ENCODE measurements at regions not wholly inside any gene's neighbourhood (a gene's known extent, or its start where the extent isn't known, plus 50 kb on each side); places are given as distances from the start of the nearest gene placed in this dataset.

DNA sequence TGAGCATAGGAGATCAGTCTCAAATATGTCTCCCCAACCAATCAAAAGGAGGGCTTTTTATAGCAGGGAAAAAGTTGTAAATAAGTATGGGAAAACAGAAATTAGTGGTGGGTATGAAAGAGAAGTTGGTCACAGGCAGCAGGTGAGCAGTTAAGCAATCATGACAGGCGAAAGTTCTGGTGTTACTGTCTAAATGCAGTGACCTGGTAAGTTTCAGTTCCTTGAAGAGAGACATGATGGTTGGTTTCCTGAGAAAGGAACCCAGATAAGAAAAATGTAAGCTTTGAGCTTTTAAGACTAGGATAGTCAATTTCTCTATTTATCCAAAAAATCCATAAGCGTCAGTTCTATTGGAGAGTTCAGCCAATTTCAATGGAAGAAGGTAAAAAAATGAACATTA lies 466.2 kb upstream of the FLRT2 start:
- no peaks in the 10 kb centered on the region for H3K27me3 Mint-ChIP-seq (ENCODE audit: insufficient read depth, low read depth, poor library complexity)
- Histone ChIP-seq H4K20me1 (replicated peaks; ENCODE audit: insufficient read depth) (no peaks in the 10 kb centered on the region), H3K27ac (ENCODE audit: low read depth) (no peak overlapping the region), H3K36me3 (ENCODE audit: insufficient read depth) (no peaks in the 10 kb centered on the region), H2AFZ (no peak overlapping the region), H3F3A (replicated peaks; ENCODE audit: low read depth) (no peaks in the 10 kb centered on the region), H3K9me2 (ENCODE audit: insufficient read depth) (peaks cover 9% of the 10 kb centered on the region), H3K4me2 (no peak overlapping the region), H3K4me1 (ENCODE audit: insufficient read depth) (no peaks in the 10 kb centered on the region), H3K4me3 (no peak overlapping the region), H3K79me2 (replicated peaks; ENCODE audit: insufficient read depth) (no peaks in the 10 kb centered on the region), H3K27me3 (ENCODE audit: insufficient read depth) (no peaks in the 10 kb centered on the region)
- H3K9me3 Mint-ChIP-seq: no peaks in the 10 kb centered on the region
- H3K4me3 Mint-ChIP-seq: no peak overlapping the region
- no peak overlapping the region for H3K27ac Mint-ChIP-seq
- ATAC-seq (no peak), DNase-seq (ENCODE audit: low spot score) (no peak)
- TF ChIP-seq, protein P1, sequence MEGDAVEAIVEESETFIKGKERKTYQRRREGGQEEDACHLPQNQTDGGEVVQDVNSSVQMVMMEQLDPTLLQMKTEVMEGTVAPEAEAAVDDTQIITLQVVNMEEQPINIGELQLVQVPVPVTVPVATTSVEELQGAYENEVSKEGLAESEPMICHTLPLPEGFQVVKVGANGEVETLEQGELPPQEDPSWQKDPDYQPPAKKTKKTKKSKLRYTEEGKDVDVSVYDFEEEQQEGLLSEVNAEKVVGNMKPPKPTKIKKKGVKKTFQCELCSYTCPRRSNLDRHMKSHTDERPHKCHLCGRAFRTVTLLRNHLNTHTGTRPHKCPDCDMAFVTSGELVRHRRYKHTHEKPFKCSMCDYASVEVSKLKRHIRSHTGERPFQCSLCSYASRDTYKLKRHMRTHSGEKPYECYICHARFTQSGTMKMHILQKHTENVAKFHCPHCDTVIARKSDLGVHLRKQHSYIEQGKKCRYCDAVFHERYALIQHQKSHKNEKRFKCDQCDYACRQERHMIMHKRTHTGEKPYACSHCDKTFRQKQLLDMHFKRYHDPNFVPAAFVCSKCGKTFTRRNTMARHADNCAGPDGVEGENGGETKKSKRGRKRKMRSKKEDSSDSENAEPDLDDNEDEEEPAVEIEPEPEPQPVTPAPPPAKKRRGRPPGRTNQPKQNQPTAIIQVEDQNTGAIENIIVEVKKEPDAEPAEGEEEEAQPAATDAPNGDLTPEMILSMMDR (conservative IDR thresholded peaks at IDR 0.05; ENCODE audit: low read depth in 2 of 2): no peak
- TF ChIP-seq EZH2phosphoT487 (IDR thresholded peaks at IDR 0.05; ENCODE audit: unreplicated experiment) (no peak), JUNB (IDR thresholded peaks at IDR 0.05; ENCODE audit: unreplicated experiment) (no peak), STAT1 (IDR thresholded peaks at IDR 0.05; ENCODE audit: unreplicated experiment) (no peak), EZH2 (IDR thresholded peaks at IDR 0.05; ENCODE audit: low read depth, unreplicated experiment) (no peak), POLR2AphosphoS5 (IDR thresholded peaks at IDR 0.05; ENCODE audit: low read depth) (no peak), ZNF114 (CRISPR knock-in tag; IDR thresholded peaks at IDR 0.05) (no peak), CREB1 (CRISPR knock-in tag; IDR thresholded peaks at IDR 0.05; ENCODE audit: low read depth) (no peak), NANOG (IDR thresholded peaks at IDR 0.05; ENCODE audit: borderline replicate concordance) (no peak), ZNF331 (CRISPR knock-in tag; IDR thresholded peaks at IDR 0.05; ENCODE audit: low read depth) (no peak)
- TF ChIP-seq, protein P2, sequence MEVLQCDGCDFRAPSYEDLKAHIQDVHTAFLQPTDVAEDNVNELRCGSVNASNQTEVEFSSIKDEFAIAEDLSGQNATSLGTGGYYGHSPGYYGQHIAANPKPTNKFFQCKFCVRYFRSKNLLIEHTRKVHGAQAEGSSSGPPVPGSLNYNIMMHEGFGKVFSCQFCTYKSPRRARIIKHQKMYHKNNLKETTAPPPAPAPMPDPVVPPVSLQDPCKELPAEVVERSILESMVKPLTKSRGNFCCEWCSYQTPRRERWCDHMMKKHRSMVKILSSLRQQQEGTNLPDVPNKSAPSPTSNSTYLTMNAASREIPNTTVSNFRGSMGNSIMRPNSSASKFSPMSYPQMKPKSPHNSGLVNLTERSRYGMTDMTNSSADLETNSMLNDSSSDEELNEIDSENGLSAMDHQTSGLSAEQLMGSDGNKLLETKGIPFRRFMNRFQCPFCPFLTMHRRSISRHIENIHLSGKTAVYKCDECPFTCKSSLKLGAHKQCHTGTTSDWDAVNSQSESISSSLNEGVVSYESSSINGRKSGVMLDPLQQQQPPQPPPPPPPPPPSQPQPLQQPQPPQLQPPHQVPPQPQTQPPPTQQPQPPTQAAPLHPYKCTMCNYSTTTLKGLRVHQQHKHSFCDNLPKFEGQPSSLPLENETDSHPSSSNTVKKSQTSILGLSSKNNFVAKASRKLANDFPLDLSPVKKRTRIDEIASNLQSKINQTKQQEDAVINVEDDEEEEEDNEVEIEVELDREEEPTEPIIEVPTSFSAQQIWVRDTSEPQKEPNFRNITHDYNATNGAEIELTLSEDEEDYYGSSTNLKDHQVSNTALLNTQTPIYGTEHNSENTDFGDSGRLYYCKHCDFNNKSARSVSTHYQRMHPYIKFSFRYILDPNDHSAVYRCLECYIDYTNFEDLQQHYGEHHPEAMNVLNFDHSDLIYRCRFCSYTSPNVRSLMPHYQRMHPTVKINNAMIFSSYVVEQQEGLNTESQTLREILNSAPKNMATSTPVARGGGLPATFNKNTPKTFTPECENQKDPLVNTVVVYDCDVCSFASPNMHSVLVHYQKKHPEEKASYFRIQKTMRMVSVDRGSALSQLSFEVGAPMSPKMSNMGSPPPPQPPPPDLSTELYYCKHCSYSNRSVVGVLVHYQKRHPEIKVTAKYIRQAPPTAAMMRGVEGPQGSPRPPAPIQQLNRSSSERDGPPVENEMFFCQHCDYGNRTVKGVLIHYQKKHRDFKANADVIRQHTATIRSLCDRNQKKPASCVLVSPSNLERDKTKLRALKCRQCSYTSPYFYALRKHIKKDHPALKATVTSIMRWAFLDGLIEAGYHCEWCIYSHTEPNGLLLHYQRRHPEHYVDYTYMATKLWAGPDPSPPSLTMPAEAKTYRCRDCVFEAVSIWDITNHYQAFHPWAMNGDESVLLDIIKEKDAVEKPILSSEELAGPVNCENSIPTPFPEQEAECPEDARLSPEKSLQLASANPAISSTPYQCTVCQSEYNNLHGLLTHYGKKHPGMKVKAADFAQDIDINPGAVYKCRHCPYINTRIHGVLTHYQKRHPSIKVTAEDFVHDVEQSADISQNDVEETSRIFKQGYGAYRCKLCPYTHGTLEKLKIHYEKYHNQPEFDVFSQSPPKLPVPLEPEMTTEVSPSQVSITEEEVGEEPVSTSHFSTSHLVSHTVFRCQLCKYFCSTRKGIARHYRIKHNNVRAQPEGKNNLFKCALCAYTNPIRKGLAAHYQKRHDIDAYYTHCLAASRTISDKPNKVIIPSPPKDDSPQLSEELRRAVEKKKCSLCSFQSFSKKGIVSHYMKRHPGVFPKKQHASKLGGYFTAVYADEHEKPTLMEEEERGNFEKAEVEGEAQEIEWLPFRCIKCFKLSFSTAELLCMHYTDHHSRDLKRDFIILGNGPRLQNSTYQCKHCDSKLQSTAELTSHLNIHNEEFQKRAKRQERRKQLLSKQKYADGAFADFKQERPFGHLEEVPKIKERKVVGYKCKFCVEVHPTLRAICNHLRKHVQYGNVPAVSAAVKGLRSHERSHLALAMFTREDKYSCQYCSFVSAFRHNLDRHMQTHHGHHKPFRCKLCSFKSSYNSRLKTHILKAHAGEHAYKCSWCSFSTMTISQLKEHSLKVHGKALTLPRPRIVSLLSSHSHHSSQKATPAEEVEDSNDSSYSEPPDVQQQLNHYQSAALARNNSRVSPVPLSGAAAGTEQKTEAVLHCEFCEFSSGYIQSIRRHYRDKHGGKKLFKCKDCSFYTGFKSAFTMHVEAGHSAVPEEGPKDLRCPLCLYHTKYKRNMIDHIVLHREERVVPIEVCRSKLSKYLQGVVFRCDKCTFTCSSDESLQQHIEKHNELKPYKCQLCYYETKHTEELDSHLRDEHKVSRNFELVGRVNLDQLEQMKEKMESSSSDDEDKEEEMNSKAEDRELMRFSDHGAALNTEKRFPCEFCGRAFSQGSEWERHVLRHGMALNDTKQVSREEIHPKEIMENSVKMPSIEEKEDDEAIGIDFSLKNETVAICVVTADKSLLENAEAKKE (CRISPR knock-in tag; IDR thresholded peaks at IDR 0.05): no peak
- TF ChIP-seq, protein P3, sequence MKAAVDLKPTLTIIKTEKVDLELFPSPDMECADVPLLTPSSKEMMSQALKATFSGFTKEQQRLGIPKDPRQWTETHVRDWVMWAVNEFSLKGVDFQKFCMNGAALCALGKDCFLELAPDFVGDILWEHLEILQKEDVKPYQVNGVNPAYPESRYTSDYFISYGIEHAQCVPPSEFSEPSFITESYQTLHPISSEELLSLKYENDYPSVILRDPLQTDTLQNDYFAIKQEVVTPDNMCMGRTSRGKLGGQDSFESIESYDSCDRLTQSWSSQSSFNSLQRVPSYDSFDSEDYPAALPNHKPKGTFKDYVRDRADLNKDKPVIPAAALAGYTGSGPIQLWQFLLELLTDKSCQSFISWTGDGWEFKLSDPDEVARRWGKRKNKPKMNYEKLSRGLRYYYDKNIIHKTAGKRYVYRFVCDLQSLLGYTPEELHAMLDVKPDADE (IDR thresholded peaks at IDR 0.05): no peak
- TF ChIP-seq, protein P4, sequence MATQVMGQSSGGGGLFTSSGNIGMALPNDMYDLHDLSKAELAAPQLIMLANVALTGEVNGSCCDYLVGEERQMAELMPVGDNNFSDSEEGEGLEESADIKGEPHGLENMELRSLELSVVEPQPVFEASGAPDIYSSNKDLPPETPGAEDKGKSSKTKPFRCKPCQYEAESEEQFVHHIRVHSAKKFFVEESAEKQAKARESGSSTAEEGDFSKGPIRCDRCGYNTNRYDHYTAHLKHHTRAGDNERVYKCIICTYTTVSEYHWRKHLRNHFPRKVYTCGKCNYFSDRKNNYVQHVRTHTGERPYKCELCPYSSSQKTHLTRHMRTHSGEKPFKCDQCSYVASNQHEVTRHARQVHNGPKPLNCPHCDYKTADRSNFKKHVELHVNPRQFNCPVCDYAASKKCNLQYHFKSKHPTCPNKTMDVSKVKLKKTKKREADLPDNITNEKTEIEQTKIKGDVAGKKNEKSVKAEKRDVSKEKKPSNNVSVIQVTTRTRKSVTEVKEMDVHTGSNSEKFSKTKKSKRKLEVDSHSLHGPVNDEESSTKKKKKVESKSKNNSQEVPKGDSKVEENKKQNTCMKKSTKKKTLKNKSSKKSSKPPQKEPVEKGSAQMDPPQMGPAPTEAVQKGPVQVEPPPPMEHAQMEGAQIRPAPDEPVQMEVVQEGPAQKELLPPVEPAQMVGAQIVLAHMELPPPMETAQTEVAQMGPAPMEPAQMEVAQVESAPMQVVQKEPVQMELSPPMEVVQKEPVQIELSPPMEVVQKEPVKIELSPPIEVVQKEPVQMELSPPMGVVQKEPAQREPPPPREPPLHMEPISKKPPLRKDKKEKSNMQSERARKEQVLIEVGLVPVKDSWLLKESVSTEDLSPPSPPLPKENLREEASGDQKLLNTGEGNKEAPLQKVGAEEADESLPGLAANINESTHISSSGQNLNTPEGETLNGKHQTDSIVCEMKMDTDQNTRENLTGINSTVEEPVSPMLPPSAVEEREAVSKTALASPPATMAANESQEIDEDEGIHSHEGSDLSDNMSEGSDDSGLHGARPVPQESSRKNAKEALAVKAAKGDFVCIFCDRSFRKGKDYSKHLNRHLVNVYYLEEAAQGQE (IDR thresholded peaks at IDR 0.05; ENCODE audit: unreplicated experiment): no peak
- H3K4me1 Mint-ChIP-seq: no peaks in the 10 kb centered on the region
- no peaks in the 10 kb centered on the region for H3K36me3 Mint-ChIP-seq (ENCODE audit: low read depth)

All from GM23338 (cell line).